GM12878 (cell line): ENCODE measurements at regions not wholly inside any gene's neighbourhood (a gene's known extent, or its start where the extent isn't known, plus 50 kb on each side); places are given as distances from the start of the nearest gene placed in this dataset.

Experiments used
- CHD4 ChIP-seq: fragments of 200-600 bp; sonication (generic); IDR thresholded peaks from 2 replicates; pipeline ENCODE4 v1.6.1; 2016; ENCODE audit warnings: mild to moderate bottlenecking
- IKZF2 ChIP-seq, 2 experiments: fragments of 450-650 bp; IDR thresholded peaks; 2 replicates each; pipeline ENCODE4 v1.6.1; 2017; ENCODE audit warnings: mild to moderate bottlenecking in 2 of 2, moderate library complexity in 2 of 2
- MYC ChIP-seq: IDR thresholded peaks from 2 replicates; pipeline ENCODE4 v1.6.1; 2011; ENCODE audit warnings: mild to moderate bottlenecking, low read length, moderate library complexity, inconsistent platforms; ENCODE audit not compliant: insufficient read depth, insufficient replicate concordance, insufficient read length, severe bottlenecking
- PAX8 ChIP-seq: fragments of 450-650 bp; IDR thresholded peaks from 2 replicates; pipeline ENCODE4 v1.6.1; 2017; ENCODE audit warnings: mild to moderate bottlenecking, moderate library complexity
- RBBP5 ChIP-seq: fragments of 200-600 bp; sonication (generic); conservative IDR thresholded peaks from 2 replicates; pipeline ENCODE4 v1.6.1; 2016
- STAT3 ChIP-seq: IDR thresholded peaks from 2 replicates; pipeline ENCODE4 v1.6.1; 2011; ENCODE audit warnings: low read depth, low read length, improper control_type of control experiment
- TCF7 ChIP-seq: IDR thresholded peaks from 2 replicates; pipeline ENCODE4 v1.6.1; 2014; ENCODE audit warnings: antibody characterized with exemption, borderline replicate concordance
- ZBTB4 ChIP-seq: fragments of 450-650 bp; formaldehyde crosslinking; IDR thresholded peaks from 2 replicates; pipeline ENCODE4 v1.4.0; 2022; ENCODE audit warnings: mild to moderate bottlenecking, moderate library complexity
- TF ChIP-seq, protein P1 (sequence below): fragments of 450-650 bp; formaldehyde crosslinking; IDR thresholded peaks from 2 replicates; pipeline ENCODE4 v1.5.0; 2022; ENCODE audit warnings: mild to moderate bottlenecking, missing genetic modification characterization

GRCh38 chr4:30865691-30866090 lies 145.5 kb downstream of the PCDH7 start (continued):
- TF ChIP-seq ZBTB4 (CRISPR knock-in tag) (no peak), PAX8 (no peak), CHD4 (no peak), STAT3 (no peak), IKZF2 (IDR thresholded peaks at IDR 0.05) (no peak), TCF7 (no peak), MYC (no peak), RBBP5 (no peak)
- TF ChIP-seq, protein P1, sequence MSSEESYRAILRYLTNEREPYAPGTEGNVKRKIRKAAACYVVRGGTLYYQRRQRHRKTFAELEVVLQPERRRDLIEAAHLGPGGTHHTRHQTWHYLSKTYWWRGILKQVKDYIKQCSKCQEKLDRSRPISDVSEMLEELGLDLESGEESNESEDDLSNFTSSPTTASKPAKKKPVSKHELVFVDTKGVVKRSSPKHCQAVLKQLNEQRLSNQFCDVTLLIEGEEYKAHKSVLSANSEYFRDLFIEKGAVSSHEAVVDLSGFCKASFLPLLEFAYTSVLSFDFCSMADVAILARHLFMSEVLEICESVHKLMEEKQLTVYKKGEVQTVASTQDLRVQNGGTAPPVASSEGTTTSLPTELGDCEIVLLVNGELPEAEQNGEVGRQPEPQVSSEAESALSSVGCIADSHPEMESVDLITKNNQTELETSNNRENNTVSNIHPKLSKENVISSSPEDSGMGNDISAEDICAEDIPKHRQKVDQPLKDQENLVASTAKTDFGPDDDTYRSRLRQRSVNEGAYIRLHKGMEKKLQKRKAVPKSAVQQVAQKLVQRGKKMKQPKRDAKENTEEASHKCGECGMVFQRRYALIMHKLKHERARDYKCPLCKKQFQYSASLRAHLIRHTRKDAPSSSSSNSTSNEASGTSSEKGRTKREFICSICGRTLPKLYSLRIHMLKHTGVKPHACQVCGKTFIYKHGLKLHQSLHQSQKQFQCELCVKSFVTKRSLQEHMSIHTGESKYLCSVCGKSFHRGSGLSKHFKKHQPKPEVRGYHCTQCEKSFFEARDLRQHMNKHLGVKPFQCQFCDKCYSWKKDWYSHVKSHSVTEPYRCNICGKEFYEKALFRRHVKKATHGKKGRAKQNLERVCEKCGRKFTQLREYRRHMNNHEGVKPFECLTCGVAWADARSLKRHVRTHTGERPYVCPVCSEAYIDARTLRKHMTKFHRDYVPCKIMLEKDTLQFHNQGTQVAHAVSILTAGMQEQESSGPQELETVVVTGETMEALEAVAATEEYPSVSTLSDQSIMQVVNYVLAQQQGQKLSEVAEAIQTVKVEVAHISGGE (CRISPR knock-in tag): no peak
- TF ChIP-seq, all 136 proteins: peak for 0
